ENCODE measurements at regions not wholly inside any gene's neighbourhood (a gene's known extent, or its start where the extent isn't known, plus 50 kb on each side); places are given as distances from the start of the nearest gene placed in this dataset.

GRCh38 chr12:13455778-13456144 lies 259.2 kb downstream of the EMP1 start:
- TF ChIP-seq, protein P1, sequence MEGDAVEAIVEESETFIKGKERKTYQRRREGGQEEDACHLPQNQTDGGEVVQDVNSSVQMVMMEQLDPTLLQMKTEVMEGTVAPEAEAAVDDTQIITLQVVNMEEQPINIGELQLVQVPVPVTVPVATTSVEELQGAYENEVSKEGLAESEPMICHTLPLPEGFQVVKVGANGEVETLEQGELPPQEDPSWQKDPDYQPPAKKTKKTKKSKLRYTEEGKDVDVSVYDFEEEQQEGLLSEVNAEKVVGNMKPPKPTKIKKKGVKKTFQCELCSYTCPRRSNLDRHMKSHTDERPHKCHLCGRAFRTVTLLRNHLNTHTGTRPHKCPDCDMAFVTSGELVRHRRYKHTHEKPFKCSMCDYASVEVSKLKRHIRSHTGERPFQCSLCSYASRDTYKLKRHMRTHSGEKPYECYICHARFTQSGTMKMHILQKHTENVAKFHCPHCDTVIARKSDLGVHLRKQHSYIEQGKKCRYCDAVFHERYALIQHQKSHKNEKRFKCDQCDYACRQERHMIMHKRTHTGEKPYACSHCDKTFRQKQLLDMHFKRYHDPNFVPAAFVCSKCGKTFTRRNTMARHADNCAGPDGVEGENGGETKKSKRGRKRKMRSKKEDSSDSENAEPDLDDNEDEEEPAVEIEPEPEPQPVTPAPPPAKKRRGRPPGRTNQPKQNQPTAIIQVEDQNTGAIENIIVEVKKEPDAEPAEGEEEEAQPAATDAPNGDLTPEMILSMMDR (IDR thresholded peaks at IDR 0.05; ENCODE audit: low read depth, low read length, poor library complexity, severe bottlenecking) = no peak
- TF ChIP-seq EZH2phosphoT487 (IDR thresholded peaks at IDR 0.05; ENCODE audit: borderline replicate concordance, low read length) = no peak
